ENCODE measurements at regions not wholly inside any gene's neighbourhood (a gene's known extent, or its start where the extent isn't known, plus 50 kb on each side); places are given as distances from the start of the nearest gene placed in this dataset.

- TF ChIP-seq POLR2AphosphoS5 (IDR thresholded peaks at IDR 0.05; ENCODE audit: low read depth), result no peak
- TF ChIP-seq CTCF (IDR thresholded peaks at IDR 0.05; ENCODE audit: insufficient read depth, low read length), result no peak
- TF ChIP-seq SPI1 (IDR thresholded peaks at IDR 0.05; ENCODE audit: borderline replicate concordance, low read depth), result no peak
- no peak for TF ChIP-seq GABPA (IDR thresholded peaks at IDR 0.05; ENCODE audit: low read depth)
- TF ChIP-seq REST (IDR thresholded peaks at IDR 0.05; ENCODE audit: insufficient replicate concordance, low read depth), result no peak
- H3K27ac ChIP-seq (replicated peaks), result no peak overlapping the region
- H3K4me3 ChIP-seq (replicated peaks; ENCODE audit: insufficient read depth, low read length), result no peak overlapping the region
- no peaks in the 10 kb centered on the region for H3K27me3 ChIP-seq (ENCODE audit: insufficient read depth, poor library complexity, severe bottlenecking)
- no peak for DNase-seq (ENCODE audit: low read depth in 1 of 2, low spot score in 1 of 2)
These were observed 259.7 kb upstream of the PITRM1 start for GRCh38 chr10:3432081-3432825.

- no peak for TF ChIP-seq GABPA (IDR thresholded peaks at IDR 0.05; ENCODE audit: low read depth)
- Histone ChIP-seq H3K27me3 (ENCODE audit: insufficient read depth, poor library complexity, severe bottlenecking) (no peaks in the 10 kb centered on the region), H3K27ac (replicated peaks) (no peak overlapping the region), H3K4me3 (replicated peaks; ENCODE audit: insufficient read depth, low read length) (no peak overlapping the region)
- DNase-seq (ENCODE audit: low read depth in 1 of 2, low spot score in 1 of 2), result no peak
These were observed 257.9 kb upstream of the PITRM1 start for GRCh38 chr10:3430501-3430900.

- no peaks in the 10 kb centered on the region for H3K27me3 ChIP-seq (ENCODE audit: insufficient read depth, poor library complexity, severe bottlenecking)
- no peak for TF ChIP-seq POLR2AphosphoS5 (IDR thresholded peaks at IDR 0.05; ENCODE audit: low read depth)
- TF ChIP-seq CTCF (IDR thresholded peaks at IDR 0.05; ENCODE audit: insufficient read depth, low read length), result no peak
- TF ChIP-seq GABPA (IDR thresholded peaks at IDR 0.05; ENCODE audit: low read depth), result no peak
- no peak overlapping the region for H3K27ac ChIP-seq (replicated peaks)
These were observed 257.1 kb upstream of the PITRM1 start for GRCh38 chr10:3429676-3430075.

GRCh38 chr10:3428826-3429225 is 256.2 kb upstream of the PITRM1 start:
- no peak for DNase-seq (ENCODE audit: low read depth in 1 of 2, low spot score in 1 of 2)

More at GRCh38 chr10:3429676-3430075, 257.1 kb upstream of the PITRM1 start:
- H3K4me3 ChIP-seq (replicated peaks; ENCODE audit: insufficient read depth, low read length), result no peak overlapping the region
- no peak for DNase-seq (ENCODE audit: low read depth in 1 of 2, low spot score in 1 of 2)

More at GRCh38 chr10:3428826-3429225, 256.2 kb upstream of the PITRM1 start:
- H3K4me3 ChIP-seq (replicated peaks; ENCODE audit: insufficient read depth, low read length), result no peak overlapping the region
- TF ChIP-seq POLR2AphosphoS5 (IDR thresholded peaks at IDR 0.05; ENCODE audit: low read depth) (no peak), GABPA (IDR thresholded peaks at IDR 0.05; ENCODE audit: low read depth) (no peak), SPI1 (IDR thresholded peaks at IDR 0.05; ENCODE audit: borderline replicate concordance, low read depth) (no peak), CTCF (IDR thresholded peaks at IDR 0.05; ENCODE audit: insufficient read depth, low read length) (no peak), REST (IDR thresholded peaks at IDR 0.05; ENCODE audit: insufficient replicate concordance, low read depth) (no peak)
- H3K27me3 ChIP-seq (ENCODE audit: insufficient read depth, poor library complexity, severe bottlenecking), result no peaks in the 10 kb centered on the region
- no peak overlapping the region for H3K27ac ChIP-seq (replicated peaks)
